CD4-positive, alpha-beta T cell (primary cell): ENCODE measurements at regions not wholly inside any gene's neighbourhood (a gene's known extent, or its start where the extent isn't known, plus 50 kb on each side); places are given as distances from the start of the nearest gene placed in this dataset.

Experiments used
- ATAC-seq: fragments of 200-7000 bp; cut with Tn5 transposase; one replicate; pipeline ENCODE4 v1.10.0; 2022; ENCODE audit warnings: mild to moderate bottlenecking; ENCODE audit not compliant: poor library complexity
- CTCF ChIA-PET: fragments of 350-600 bp; sonication (Branson Sonifier 250); formaldehyde crosslinking; loops from one replicate; lab custom pipeline; 2021; ENCODE audit warnings: antibody characterized with exemption, inconsistent platforms; lab: Charles Lee
- POLR2A ChIA-PET: fragments of 350-600 bp; sonication (Branson Sonifier 250); formaldehyde crosslinking; loops from one replicate; lab custom pipeline; 2021; ENCODE audit warnings: antibody characterized with exemption, inconsistent platforms; lab: Charles Lee
- DNase-seq, 14 experiments: peaks; one replicate each; pipeline ENCODE4 v3.0.0-alpha.2; 2013 to 2020; ENCODE audit warnings: mixed read lengths in 2 of 14
- H3K27ac ChIP-seq, 2 donors: one replicate each; pipeline versions ENCODE4 v1.5.1 to v1.7.0; 2013; ENCODE audit warnings: low read length in 2 of 2, low read depth in 1 of 2, mild to moderate bottlenecking in 1 of 2
- H3K27me3 ChIP-seq, 2 experiments: 1 replicate in 1 of 2; 2 replicates in 1 of 2; pipeline versions ENCODE4 v1.6.1 to v1.7.0; 2013; ENCODE audit warnings: low read length in 2 of 2, control low read depth in 1 of 2, mild to moderate bottlenecking in 1 of 2, moderate library complexity in 1 of 2; ENCODE audit not compliant: insufficient read depth in 2 of 2, control insufficient read depth in 1 of 2
- H3K36me3 ChIP-seq: one replicate; pipeline ENCODE4 v1.6.1; 2013; ENCODE audit warnings: low read length, control low read depth; ENCODE audit not compliant: insufficient read depth
- H3K4me1 ChIP-seq: one replicate; pipeline ENCODE4 v1.6.1; 2013; ENCODE audit warnings: low read length, control low read depth; ENCODE audit not compliant: insufficient read depth
- H3K4me3 ChIP-seq: one replicate; pipeline ENCODE4 v1.5.1; 2013; ENCODE audit warnings: mild to moderate bottlenecking, low read length, moderate library complexity
- H3K9me3 ChIP-seq, 2 experiments: 1 replicate in 1 of 2; 2 replicates in 1 of 2; pipeline versions ENCODE4 v1.6.1 to v1.7.0; 2013; ENCODE audit warnings: low read length in 2 of 2, mild to moderate bottlenecking in 2 of 2, control low read depth in 1 of 2, moderate library complexity in 1 of 2; ENCODE audit not compliant: control insufficient read depth in 1 of 2, insufficient read depth in 1 of 2
- H3K27ac Mint-ChIP-seq: one replicate; pipeline ENCODE4 v1.8.0; 2020; ENCODE audit warnings: mixed read lengths
- H3K27me3 Mint-ChIP-seq: one replicate; pipeline ENCODE4 v1.8.0; 2021; ENCODE audit warnings: mixed read lengths
- H3K36me3 Mint-ChIP-seq: one replicate; pipeline ENCODE4 v1.8.0; 2021; ENCODE audit warnings: low read depth, mixed read lengths
- H3K4me1 Mint-ChIP-seq: one replicate; pipeline ENCODE4 v1.8.0; 2021; ENCODE audit warnings: low read depth, mixed read lengths
- H3K4me3 Mint-ChIP-seq: one replicate; pipeline ENCODE4 v1.8.0; 2020; ENCODE audit warnings: mild to moderate bottlenecking, mixed read lengths
- H3K9me3 Mint-ChIP-seq: one replicate; pipeline ENCODE4 v1.8.0; 2020; ENCODE audit warnings: mixed read lengths
- intact Hi-C, 2 experiments: fragments of 100-400 bp; cut with DNase I in 1 of 2; cut with micrococcal nuclease in 1 of 2; formaldehyde crosslinking; loops; one replicate each; pipeline versions ENCODE4 v1.15.1 to v1.9.0; 2023 to 2025; cut with DNase I, micrococcal nuclease
- TF ChIP-seq, protein P1 (sequence below): fragments of 200-600 bp; IDR thresholded peaks from one replicate; pipeline ENCODE4 v1.8.0; 2022; ENCODE audit warnings: antibody characterized with exemption, mild to moderate bottlenecking

DNA sequence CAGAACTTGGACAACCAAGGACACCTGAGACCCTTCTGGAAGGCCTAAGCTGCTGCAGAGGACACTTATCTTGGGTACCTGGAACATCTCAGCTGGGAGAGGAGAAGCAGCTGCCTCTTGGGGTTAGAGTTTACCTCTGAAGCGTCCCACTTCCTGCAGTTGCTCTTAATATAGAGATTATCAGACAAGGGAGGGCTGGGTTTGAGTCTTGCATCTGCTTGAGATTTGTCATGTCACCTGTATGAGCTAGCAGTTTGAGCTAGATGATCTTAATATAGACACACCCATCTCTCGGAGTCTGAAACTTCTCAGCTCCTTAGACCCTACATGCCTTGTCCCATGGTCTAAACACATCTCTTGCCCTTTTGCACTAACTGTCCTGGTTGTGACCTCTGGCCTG lies 93.1 kb upstream of the CCL1 start:
- no peak overlapping the region for H3K4me3 ChIP-seq
- H3K36me3 ChIP-seq = no peaks in the 10 kb centered on the region
- Mint-ChIP-seq H3K27me3 (peaks cover 69% of the 10 kb centered on the region), H3K4me3 (no peak overlapping the region), H3K4me1 (no peaks in the 10 kb centered on the region), H3K36me3 (no peaks in the 10 kb centered on the region), H3K9me3 (no peaks in the 10 kb centered on the region), H3K27ac (no peak overlapping the region)
- H3K9me3 ChIP-seq = no peaks in the 10 kb centered on the region
- DNase-seq (no peak), ATAC-seq (no peak)
- TF ChIP-seq, protein P1, sequence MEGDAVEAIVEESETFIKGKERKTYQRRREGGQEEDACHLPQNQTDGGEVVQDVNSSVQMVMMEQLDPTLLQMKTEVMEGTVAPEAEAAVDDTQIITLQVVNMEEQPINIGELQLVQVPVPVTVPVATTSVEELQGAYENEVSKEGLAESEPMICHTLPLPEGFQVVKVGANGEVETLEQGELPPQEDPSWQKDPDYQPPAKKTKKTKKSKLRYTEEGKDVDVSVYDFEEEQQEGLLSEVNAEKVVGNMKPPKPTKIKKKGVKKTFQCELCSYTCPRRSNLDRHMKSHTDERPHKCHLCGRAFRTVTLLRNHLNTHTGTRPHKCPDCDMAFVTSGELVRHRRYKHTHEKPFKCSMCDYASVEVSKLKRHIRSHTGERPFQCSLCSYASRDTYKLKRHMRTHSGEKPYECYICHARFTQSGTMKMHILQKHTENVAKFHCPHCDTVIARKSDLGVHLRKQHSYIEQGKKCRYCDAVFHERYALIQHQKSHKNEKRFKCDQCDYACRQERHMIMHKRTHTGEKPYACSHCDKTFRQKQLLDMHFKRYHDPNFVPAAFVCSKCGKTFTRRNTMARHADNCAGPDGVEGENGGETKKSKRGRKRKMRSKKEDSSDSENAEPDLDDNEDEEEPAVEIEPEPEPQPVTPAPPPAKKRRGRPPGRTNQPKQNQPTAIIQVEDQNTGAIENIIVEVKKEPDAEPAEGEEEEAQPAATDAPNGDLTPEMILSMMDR = no peak
- H3K4me1 ChIP-seq = no peaks in the 10 kb centered on the region
- POLR2A ChIA-PET = no interaction called here
- no peak overlapping the region for H3K27ac ChIP-seq
- CTCF ChIA-PET = no interaction called here
- intact Hi-C loops = no loop called here
- peaks cover 11 to 22% of the 10 kb centered on the region in 2 experiments for H3K27me3 ChIP-seq

DNA sequence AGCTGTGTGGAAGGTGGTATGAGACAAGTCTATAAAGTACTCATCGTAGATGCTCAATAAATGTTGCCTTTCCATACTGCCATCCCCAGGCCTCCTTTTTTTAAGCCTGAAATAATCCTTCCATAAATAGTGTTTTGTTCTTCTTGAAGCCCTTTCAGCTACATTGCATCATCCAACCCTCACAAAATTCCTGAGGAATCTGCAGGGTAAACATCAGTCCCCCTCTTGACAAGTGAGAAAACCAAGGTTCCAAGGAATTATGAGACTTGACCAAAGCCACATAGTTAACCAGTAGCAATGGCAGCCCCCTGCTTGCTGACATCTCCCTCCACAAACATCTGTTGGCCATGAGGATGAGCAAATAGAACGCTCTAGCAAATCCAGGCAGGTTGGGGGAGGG lies 89.7 kb upstream of the CCL1 start:
- no peak overlapping the region for H3K27ac ChIP-seq
- ChIA-PET POLR2A (no interaction called here), CTCF (no interaction called here)
- Mint-ChIP-seq H3K27me3 (peaks cover 63% of the 10 kb centered on the region), H3K4me1 (no peaks in the 10 kb centered on the region), H3K27ac (no peak overlapping the region), H3K36me3 (no peaks in the 10 kb centered on the region), H3K4me3 (no peak overlapping the region), H3K9me3 (no peaks in the 10 kb centered on the region)
- H3K27me3 ChIP-seq = peaks cover 10 to 11% of the 10 kb centered on the region in 2 experiments
- intact Hi-C loops = loop anchor here in 1 of 2 experiments (1.0 kb wide), 1 partner anchor 28 kb away; no protein-coding TSS in a partner anchor
- ATAC-seq (no peak), DNase-seq (no peak)
- H3K4me1 ChIP-seq = no peaks in the 10 kb centered on the region
- no peaks in the 10 kb centered on the region for H3K36me3 ChIP-seq
- no peak overlapping the region for H3K4me3 ChIP-seq
- TF ChIP-seq, protein P1 = no peak
- no peaks in the 10 kb centered on the region for H3K9me3 ChIP-seq

DNA sequence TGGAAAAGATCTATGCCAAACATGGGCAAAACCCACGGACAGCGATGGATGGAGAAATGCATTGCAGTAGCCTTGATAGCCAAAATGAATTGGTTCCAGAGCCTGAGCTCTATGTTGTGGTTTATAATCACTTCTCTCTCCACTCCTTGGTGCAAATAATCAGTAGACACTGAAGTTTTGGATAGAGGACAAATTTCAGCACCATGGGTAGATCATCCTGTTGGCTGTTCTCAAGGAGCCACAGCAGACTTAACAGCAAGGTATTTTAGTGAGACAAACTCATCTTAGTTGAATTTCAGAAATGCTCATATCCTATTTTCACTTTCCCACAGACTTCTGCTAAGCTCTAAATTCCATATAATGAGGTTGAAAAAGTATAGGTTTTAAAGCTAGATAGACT lies 88.3 kb upstream of the CCL1 start:
- TF ChIP-seq, protein P1 = no peak
- Mint-ChIP-seq H3K27me3 (peaks cover 51% of the 10 kb centered on the region), H3K4me3 (no peak overlapping the region), H3K27ac (no peak overlapping the region), H3K4me1 (no peaks in the 10 kb centered on the region), H3K36me3 (no peaks in the 10 kb centered on the region), H3K9me3 (no peaks in the 10 kb centered on the region)
- H3K36me3 ChIP-seq = no peaks in the 10 kb centered on the region
- intact Hi-C loops = no loop called here
- ChIA-PET POLR2A (no interaction called here), CTCF (interaction anchor here (1.2 kb wide), 1 partner anchor 31 kb away, joined by 3 read pairs; no protein-coding TSS in a partner anchor)
- peaks cover 6 to 15% of the 10 kb centered on the region in 2 experiments for H3K27me3 ChIP-seq
- no peaks in the 10 kb centered on the region for H3K4me1 ChIP-seq
- no peak overlapping the region for H3K4me3 ChIP-seq
- H3K27ac ChIP-seq = no peak overlapping the region
- ATAC-seq = no peak
- no peaks in the 10 kb centered on the region for H3K9me3 ChIP-seq
- DNase-seq = no peak
